AG10803 (cell line): ENCODE measurements at regions not wholly inside any gene's neighbourhood (a gene's known extent, or its start where the extent isn't known, plus 50 kb on each side); places are given as distances from the start of the nearest gene placed in this dataset.
A peak's percentile ranks its signal among the peaks of the same experiment; 100 is the strongest.

ENCODE experiments used
- DNase-seq: peaks from one replicate; pipeline ENCODE4 v3.0.0; 2010; ENCODE audit warnings: low read depth
- H3K4me3 ChIP-seq: 2 replicates; pipeline ENCODE4 v1.5.1; 2011; ENCODE audit warnings: mild to moderate bottlenecking, low read length, control low read depth
- TF ChIP-seq, protein P1 (sequence below): conservative IDR thresholded peaks from 2 replicates; pipeline ENCODE4 v1.5.1; 2011; ENCODE audit warnings: mild to moderate bottlenecking, low read length, control low read depth, inconsistent platforms

DNA sequence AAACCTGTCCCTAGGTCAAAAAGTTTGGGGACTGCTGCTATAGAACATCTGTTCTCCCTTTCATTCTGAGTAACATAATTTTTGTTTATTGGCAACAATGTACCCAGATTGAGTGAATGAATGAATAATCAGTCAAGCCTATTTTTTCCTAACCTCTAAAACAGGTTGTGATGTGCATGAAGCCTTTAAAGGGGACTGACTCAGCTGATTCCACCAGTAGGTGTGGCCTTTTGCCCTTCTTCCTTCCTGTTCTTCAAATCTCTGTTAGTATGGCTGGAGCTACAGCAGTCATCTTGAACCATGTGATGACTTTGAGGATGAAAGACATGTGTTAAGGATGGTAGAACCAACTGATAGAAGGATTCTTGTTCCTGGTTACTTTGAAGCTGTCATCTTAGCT is 476.1 kb downstream of the NUF2 start:
- DNase-seq, result no peak
- TF ChIP-seq, protein P1, sequence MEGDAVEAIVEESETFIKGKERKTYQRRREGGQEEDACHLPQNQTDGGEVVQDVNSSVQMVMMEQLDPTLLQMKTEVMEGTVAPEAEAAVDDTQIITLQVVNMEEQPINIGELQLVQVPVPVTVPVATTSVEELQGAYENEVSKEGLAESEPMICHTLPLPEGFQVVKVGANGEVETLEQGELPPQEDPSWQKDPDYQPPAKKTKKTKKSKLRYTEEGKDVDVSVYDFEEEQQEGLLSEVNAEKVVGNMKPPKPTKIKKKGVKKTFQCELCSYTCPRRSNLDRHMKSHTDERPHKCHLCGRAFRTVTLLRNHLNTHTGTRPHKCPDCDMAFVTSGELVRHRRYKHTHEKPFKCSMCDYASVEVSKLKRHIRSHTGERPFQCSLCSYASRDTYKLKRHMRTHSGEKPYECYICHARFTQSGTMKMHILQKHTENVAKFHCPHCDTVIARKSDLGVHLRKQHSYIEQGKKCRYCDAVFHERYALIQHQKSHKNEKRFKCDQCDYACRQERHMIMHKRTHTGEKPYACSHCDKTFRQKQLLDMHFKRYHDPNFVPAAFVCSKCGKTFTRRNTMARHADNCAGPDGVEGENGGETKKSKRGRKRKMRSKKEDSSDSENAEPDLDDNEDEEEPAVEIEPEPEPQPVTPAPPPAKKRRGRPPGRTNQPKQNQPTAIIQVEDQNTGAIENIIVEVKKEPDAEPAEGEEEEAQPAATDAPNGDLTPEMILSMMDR, result no peak

DNA sequence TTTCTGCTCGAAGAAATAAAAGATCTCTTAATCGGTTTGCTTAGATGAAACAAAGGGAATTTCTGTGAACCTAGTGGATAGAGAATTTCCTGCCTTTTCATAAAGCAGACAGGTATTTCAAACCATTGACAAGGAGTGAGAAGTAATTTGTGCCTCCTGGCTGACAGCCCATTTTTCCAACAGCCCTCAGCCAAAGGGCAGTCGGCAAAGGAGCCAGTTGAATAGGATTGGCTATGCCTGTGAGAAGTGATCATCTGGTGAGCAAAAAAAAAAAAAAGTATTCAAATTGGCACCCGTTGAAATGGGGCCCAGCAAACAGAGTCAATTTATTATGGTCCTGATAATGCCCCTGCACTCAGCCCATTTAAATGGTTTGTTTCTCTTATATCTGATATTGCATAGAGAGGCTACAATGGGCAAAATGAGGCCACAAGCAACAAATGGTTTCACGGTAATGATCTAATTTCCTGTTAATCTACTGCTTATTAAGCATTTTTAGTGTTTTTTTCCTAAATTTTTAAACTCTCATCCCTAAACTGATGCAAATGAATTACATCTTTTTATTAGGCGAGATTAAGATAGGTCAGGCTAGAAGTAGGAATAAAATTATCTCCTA is 477.5 kb downstream of the NUF2 start:
- no peak for DNase-seq
- TF ChIP-seq, protein P1, result no peak
- H3K4me3 ChIP-seq, result no peak overlapping the region

More for the DNA sequence above, 476.1 kb downstream of the NUF2 start:
- H3K4me3 ChIP-seq, result no peak overlapping the region

- TF ChIP-seq, protein P1, result no peak
- no peak overlapping the region for H3K4me3 ChIP-seq
- no peak for DNase-seq
Measured at GRCh38 chr1:163807331-163808049, 485.7 kb downstream of the NUF2 start.

DNA sequence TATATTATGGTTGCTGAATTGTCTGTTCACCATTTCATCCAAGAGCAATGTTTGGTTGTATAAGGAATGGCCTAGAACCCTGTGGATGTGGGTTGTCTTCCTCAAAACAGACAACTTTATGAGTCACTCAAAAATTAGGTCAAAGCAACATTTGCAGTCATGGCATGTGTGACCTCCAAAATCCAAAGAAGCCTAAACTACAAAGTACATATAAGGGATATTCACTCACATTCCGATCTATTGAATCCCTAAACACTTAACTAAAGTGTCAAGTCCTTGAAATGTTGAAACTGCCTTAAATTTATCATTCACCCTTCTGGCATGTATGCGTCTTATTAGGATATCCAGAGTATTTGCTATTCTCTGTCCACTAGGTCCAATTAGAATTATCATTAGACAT is 491.5 kb downstream of the NUF2 start:
- no peak overlapping the region for H3K4me3 ChIP-seq
- DNase-seq, result peak; percentile 21
- TF ChIP-seq, protein P1, result no peak

GRCh38 chr1:163820226-163820625 is 498.5 kb downstream of the NUF2 start:
- no peak for DNase-seq
- TF ChIP-seq, protein P1, result no peak
- no peak overlapping the region for H3K4me3 ChIP-seq

GRCh38 chr1:163820766-163821165 is 499.0 kb downstream of the NUF2 start:
- peak; percentile 16 for DNase-seq
- no peak overlapping the region for H3K4me3 ChIP-seq
- TF ChIP-seq, protein P1, result peak; percentile 43

GRCh38 chr1:163821679-163822078 is 499.9 kb downstream of the NUF2 start:
- DNase-seq, result no peak
- TF ChIP-seq, protein P1, result no peak
- no peak overlapping the region for H3K4me3 ChIP-seq
